ENCODE measurements at regions not wholly inside any gene's neighbourhood (a gene's known extent, or its start where the extent isn't known, plus 50 kb on each side); places are given as distances from the start of the nearest gene placed in this dataset.

DNA sequence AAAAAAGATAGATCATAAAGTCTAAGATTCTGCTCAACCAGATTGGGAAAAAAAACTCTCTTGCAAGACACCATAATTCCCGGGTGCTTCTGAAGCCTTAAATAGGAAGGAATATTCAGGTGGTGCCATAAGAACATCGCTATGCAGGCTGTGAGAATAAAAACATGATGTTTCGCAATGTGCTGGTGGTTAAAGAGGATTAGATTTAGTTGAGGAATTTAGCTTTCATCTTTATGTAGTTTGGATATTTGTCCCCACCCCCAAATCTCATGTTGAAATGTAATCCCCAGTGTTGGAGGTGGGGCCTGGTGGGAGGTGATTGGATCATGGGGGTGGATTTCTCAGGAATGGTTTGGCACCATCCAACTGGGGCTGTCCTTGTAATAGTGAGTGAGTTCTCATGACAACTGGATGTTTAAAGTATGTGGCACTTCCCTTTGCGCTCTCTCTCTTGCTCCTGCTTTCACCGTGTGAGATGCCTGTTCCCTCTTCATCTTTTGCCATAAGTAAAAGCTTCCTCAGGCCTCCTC is 132.2 kb downstream of the AKAIN1 start:
- no peak overlapping the region for H3K4me3 ChIP-seq (ENCODE audit: low read depth, low read length)
- TF ChIP-seq, protein P1, sequence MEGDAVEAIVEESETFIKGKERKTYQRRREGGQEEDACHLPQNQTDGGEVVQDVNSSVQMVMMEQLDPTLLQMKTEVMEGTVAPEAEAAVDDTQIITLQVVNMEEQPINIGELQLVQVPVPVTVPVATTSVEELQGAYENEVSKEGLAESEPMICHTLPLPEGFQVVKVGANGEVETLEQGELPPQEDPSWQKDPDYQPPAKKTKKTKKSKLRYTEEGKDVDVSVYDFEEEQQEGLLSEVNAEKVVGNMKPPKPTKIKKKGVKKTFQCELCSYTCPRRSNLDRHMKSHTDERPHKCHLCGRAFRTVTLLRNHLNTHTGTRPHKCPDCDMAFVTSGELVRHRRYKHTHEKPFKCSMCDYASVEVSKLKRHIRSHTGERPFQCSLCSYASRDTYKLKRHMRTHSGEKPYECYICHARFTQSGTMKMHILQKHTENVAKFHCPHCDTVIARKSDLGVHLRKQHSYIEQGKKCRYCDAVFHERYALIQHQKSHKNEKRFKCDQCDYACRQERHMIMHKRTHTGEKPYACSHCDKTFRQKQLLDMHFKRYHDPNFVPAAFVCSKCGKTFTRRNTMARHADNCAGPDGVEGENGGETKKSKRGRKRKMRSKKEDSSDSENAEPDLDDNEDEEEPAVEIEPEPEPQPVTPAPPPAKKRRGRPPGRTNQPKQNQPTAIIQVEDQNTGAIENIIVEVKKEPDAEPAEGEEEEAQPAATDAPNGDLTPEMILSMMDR (IDR thresholded peaks at IDR 0.05; ENCODE audit: borderline replicate concordance, insufficient read depth, low read depth, low read length), result no peak

DNA sequence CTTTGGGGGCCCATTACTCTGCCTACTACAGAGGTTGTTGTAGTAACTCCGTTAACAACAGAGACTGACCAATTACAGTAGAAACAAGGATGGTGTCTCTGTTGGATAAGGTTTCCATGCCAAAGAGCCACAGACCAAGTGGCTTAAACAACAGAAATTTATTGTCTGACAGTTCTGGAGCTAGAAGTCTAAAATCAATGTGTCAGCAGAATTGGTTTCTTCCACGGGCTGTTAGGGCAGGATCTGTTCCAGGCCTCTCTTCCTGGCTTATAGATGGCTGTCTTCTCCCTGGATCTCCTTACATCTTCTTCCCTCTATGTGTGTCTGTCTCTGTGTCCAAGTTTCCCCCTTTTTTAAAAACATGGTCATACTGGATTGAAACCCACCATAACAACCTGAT is 135.3 kb downstream of the AKAIN1 start:
- TF ChIP-seq, protein P1 (IDR thresholded peaks at IDR 0.05; ENCODE audit: borderline replicate concordance, insufficient read depth, low read depth, low read length), result no peak
- no peak overlapping the region for H3K4me3 ChIP-seq (ENCODE audit: low read depth, low read length)

DNA sequence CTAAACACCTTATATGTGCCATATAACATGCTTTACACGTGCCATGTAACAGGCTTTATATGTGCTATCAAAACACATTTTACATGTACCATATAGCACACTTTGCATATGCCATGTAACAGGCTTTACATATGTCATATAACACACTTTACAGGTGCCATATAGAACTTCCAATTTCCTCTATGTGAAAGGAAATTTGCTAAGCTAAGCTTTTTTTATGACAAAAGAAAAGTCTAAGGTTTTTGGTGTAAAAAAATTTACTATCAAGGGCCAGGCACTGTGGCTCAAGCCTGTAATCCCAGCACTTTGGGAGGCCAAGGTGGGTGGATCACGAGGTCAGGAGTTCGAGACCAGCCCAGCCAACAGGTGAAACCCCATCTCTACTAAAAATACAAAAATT is 136.5 kb downstream of the AKAIN1 start:
- TF ChIP-seq, protein P1 (IDR thresholded peaks at IDR 0.05; ENCODE audit: borderline replicate concordance, insufficient read depth, low read depth, low read length), result no peak
- no peak overlapping the region for H3K4me3 ChIP-seq (ENCODE audit: low read depth, low read length)

DNA sequence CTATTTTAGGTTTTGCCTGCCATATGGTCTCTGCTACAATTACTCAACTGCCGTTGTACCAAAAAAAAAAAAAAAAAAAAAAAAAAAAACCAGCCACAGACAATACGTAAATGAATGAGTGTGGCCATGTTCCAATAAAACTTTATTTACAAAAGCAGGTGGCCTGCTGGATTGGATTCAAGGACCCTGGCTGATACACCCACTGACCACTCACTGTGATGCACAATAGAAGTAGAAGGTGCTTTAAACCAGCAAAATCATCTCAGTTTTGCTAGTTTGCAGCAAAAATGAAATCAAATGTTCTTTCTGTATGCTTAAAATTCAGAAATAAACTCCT is 137.4 kb downstream of the AKAIN1 start:
- H3K4me3 ChIP-seq (ENCODE audit: low read depth, low read length), result no peak overlapping the region
- TF ChIP-seq, protein P1 (IDR thresholded peaks at IDR 0.05; ENCODE audit: borderline replicate concordance, insufficient read depth, low read depth, low read length), result no peak

DNA sequence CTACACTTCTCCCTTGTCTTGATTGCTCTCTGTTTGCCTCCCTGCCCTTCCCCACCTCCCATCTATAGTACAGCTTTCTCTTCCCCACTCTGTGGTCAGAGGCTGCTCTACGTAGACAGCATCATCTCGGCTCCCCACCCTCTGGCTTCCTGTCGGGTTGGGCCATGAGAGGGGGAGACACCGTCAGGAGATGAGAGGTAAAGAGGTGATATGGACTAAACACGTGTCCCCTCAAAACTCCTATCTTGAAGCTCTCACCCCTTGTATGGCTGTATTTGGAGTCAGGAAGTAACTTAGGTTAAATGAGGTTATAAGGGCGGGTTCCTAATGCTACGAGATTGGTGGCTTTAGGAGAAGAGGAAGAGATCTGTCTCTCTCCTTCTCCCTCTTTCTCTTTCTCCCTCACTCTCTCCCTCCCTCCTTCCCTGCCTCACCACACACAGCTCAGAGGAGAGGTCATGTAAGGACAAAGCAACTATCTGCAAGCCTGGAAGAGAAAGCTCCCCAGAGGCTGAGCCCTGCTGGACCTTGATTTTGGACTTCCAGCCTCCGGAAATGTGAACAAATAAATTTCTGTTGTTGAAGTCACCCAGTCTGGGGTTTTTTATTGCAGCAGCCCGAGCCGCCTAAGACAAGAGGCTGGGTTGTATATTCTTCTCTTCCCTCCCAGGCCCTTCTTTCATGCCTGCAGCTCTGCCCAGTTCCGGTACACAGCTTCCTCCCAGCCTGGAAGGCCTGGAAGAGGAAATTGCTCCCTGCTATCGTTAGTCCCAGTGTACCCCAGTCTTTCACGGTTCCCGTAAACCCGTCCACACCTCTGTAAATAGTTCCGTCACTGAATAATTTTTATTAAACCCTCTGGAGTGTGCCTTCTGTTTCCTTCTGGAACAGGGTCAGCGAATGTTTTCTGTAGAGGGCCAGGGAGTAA is 138.0 kb downstream of the AKAIN1 start:
- H3K4me3 ChIP-seq (ENCODE audit: low read depth, low read length), result no peak overlapping the region
- TF ChIP-seq, protein P1 (IDR thresholded peaks at IDR 0.05; ENCODE audit: borderline replicate concordance, insufficient read depth, low read depth, low read length), result no peak

DNA sequence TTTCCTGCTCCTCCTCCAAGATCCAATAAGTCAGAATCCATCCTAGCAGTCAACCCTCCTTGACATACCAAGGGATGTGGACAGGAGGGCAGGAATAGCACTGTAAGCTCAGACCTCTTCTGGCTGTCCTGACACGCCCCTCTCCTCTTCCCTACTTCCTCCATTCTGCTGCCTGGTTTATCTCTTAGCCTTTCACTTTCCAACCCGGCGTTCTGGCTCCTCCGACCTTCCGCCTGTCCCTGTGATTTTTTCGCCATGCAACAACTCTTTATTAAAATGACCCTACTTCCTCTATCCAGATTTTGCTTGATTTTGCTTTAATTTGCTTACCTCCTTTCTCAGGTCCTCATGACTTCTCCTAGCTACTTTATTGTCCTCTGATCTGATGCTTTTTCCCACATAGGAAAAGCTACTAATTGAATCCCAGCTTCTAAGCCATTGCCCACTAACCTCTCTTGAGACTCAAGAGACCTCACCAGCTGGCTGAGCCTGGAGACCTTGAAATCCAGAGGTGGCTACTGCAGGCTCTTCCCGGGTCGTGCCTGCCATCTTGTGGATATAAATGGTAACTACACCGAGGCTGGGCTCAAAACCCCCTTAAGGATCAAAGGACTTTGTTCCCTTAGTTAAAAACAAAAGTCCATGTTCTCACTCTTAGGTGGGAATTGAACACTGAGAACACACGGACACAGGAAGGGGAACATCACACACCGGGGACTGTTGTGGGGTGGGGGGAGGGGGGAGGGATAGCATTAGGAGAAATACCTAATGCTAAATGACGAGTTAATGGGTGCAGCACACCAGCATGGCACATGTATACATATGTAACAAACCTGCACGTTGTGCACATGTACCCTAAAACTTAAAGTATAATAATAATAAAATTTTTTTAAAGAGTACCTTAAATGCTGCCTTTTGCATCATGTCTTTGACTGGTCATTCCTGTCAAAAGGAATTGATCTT is 139.4 kb downstream of the AKAIN1 start:
- TF ChIP-seq, protein P1 (IDR thresholded peaks at IDR 0.05; ENCODE audit: borderline replicate concordance, insufficient read depth, low read depth, low read length), result peak; percentile 70
- no peak overlapping the region for H3K4me3 ChIP-seq (ENCODE audit: low read depth, low read length)

Measured in GM12875 (cell line).